Karpas-422 (cell line): ENCODE measurements at regions not wholly inside any gene's neighbourhood (a gene's known extent, or its start where the extent isn't known, plus 50 kb on each side); places are given as distances from the start of the nearest gene placed in this dataset.
"Not testable (repeated sequence)": the region's sequence is repeated elsewhere in the genome, so short reads cannot be mapped to it uniquely, and the experiment has no call there.

Source experiments
- DNase-seq: peaks from one replicate; pipeline ENCODE4 v3.0.0-alpha.2; 2015
- H2AFZ ChIP-seq: fragments of 200-600 bp; sonication (generic); 2 replicates; pipeline ENCODE4 v1.6.1; 2014; ENCODE audit warnings: antibody characterized with exemption, low read length, mixed read lengths
- H3K27ac ChIP-seq: fragments of 200-600 bp; sonication (generic); 2 replicates; pipeline ENCODE4 v1.5.1; 2014; ENCODE audit warnings: mild to moderate bottlenecking, low read length, moderate library complexity
- H3K27me3 ChIP-seq: fragments of 200-600 bp; sonication (generic); 2 replicates; pipeline ENCODE4 v1.6.1; 2014; ENCODE audit warnings: low read length, mixed read lengths
- H3K36me3 ChIP-seq: fragments of 200-600 bp; sonication (generic); 2 replicates; pipeline ENCODE4 v1.6.1; 2014; ENCODE audit warnings: low read length, mixed read lengths; ENCODE audit not compliant: insufficient read depth
- H3K4me1 ChIP-seq: fragments of 200-600 bp; sonication (generic); 2 replicates; pipeline ENCODE4 v1.6.1; 2014; ENCODE audit warnings: mild to moderate bottlenecking, low read length, mixed read lengths
- H3K4me2 ChIP-seq: fragments of 200-600 bp; sonication (generic); 2 replicates; pipeline ENCODE4 v1.6.1; 2014; ENCODE audit warnings: low read length, low read depth, mild to moderate bottlenecking; ENCODE audit not compliant: poor library complexity, severe bottlenecking
- H3K4me3 ChIP-seq: fragments of 200-600 bp; sonication (generic); 2 replicates; pipeline ENCODE4 v1.5.1; 2014; ENCODE audit warnings: mild to moderate bottlenecking, antibody characterized with exemption, low read length, mixed read lengths
- H3K79me2 ChIP-seq: fragments of 200-600 bp; sonication (generic); 2 replicates; pipeline ENCODE4 v1.6.1; 2014; ENCODE audit warnings: mild to moderate bottlenecking, low read length, mixed read lengths
- H3K9ac ChIP-seq: fragments of 200-600 bp; sonication (generic); 2 replicates; pipeline ENCODE4 v1.6.0; 2014; ENCODE audit warnings: low read length
- H3K9me2 ChIP-seq: fragments of 200-600 bp; sonication (generic), shearing (Covaris generic); replicated peaks from 2 replicates; pipeline ENCODE4 v1.6.0; 2014; ENCODE audit warnings: mild to moderate bottlenecking, low read length, moderate library complexity; ENCODE audit not compliant: insufficient read depth
- H3K9me3 ChIP-seq: fragments of 300-700, 200-600 bp; sonication (generic); 2 replicates; pipeline ENCODE4 v1.6.1; 2014; ENCODE audit warnings: low read length, mixed read lengths
- H4K20me1 ChIP-seq: fragments of 200-600 bp; sonication (generic); 2 replicates; pipeline ENCODE4 v1.6.1; 2014; ENCODE audit warnings: mild to moderate bottlenecking, antibody characterized with exemption, low read length, low read depth; ENCODE audit not compliant: insufficient read depth

DNA sequence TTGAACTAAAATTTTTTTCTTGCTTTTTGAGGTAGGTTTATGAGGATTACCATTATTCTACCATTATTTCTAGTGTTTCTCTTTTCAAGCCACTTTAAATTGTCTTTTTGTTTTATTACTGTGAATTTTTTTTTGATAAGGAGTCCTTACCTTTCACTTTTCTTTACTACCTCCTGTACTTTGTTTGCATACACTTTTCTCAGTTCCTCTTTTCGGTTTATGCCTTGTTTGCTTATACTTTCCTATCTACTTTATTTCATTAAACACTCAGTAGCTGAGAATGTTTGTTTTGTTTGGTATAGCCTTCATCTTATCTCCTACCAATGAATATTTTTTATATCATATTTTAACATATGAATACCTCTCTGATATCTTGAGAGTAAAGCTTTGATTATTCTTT lies 147.9 kb downstream of the TFAP2B start:
- Histone ChIP-seq H3K4me2 (no peak overlapping the region), H3K9me3 (peaks cover 3% of the 10 kb centered on the region), H3K9ac (no peak overlapping the region), H4K20me1 (no peaks in the 10 kb centered on the region), H3K9me2 (no peaks in the 10 kb centered on the region), H3K4me1 (no peaks in the 10 kb centered on the region), H3K79me2 (no peaks in the 10 kb centered on the region), H2AFZ (no peak overlapping the region), H3K27me3 (no peaks in the 10 kb centered on the region), H3K4me3 (no peak overlapping the region), H3K36me3 (no peaks in the 10 kb centered on the region), H3K27ac (no peak overlapping the region)
- DNase-seq, result no peak

DNA sequence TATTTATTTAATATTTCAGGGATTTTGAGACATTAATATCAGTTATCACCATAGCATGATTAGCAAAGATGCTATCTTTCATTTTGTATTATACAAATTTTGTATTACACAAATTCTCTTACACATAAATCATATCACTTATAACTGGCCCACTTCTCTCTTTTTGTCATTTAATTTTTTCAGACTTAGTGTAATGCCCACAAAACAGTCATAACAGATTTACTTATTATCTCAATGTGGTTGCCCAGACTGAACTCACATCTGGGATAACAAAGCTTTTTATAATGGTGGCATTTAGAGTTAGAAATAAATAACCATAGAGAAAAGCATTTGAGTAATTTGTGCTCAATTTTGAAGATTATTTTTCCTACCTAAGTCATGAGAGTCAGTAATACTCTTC lies 148.3 kb downstream of the TFAP2B start:
- no peaks in the 10 kb centered on the region for H3K79me2 ChIP-seq
- H3K9me2 ChIP-seq, result no peaks in the 10 kb centered on the region
- H4K20me1 ChIP-seq, result no peaks in the 10 kb centered on the region
- no peak for DNase-seq
- no peak overlapping the region for H3K4me3 ChIP-seq
- no peak overlapping the region for H3K4me2 ChIP-seq
- no peak overlapping the region for H3K9ac ChIP-seq
- H3K4me1 ChIP-seq, result no peaks in the 10 kb centered on the region
- no peak overlapping the region for H3K27ac ChIP-seq
- H3K27me3 ChIP-seq, result no peaks in the 10 kb centered on the region
- H2AFZ ChIP-seq, result no peak overlapping the region
- H3K9me3 ChIP-seq, result peaks cover 3% of the 10 kb centered on the region
- H3K36me3 ChIP-seq, result no peaks in the 10 kb centered on the region

DNA sequence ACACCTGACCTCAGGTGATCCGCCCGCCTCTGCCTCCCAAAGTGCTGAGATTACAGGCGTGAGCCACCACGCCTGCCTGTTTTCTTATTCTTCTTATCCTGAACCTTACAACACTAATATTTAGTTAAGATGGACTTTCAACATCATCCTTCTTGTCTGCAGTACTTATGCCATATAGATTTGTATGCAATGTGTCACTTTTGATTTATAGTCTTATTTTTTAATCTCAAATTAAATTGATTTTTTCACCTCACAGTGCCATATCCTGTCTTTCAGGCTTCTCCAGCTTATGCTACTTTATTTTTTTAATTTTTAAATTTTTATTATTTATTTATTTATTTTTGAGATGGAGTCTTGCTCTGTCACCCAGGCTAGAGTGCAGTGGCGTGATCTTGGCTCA lies 149.6 kb downstream of the TFAP2B start:
- not testable (repeated sequence) for H3K36me3 ChIP-seq, DNase-seq, H3K4me2 ChIP-seq, H4K20me1 ChIP-seq, H3K9me3 ChIP-seq, H3K9ac ChIP-seq, H3K4me1 ChIP-seq, H2AFZ ChIP-seq, H3K27ac ChIP-seq, H3K79me2 ChIP-seq, H3K27me3 ChIP-seq, H3K9me2 ChIP-seq, H3K4me3 ChIP-seq

DNA sequence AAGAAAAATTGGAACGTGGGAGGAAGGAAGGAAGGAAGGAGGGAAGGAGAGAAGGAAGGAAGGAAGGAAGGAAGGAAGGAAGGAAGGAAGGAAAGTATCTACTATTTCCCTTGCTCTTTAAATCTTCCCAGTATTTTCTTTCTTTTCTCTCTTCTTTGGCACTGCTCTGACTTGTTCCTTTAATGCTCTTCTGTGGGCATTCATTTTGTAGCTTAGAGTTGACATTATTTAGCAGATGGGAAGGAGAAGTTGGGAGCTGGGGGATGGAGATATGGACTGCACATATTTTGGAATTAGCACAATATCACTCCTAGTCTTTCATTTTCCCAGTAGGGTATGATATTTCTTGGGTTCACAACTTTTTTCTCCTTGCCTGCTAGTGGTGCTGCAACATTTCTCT lies 152.2 kb downstream of the TFAP2B start:
- Histone ChIP-seq H3K9ac (no peak overlapping the region), H4K20me1 (no peaks in the 10 kb centered on the region), H3K9me3 (no peaks in the 10 kb centered on the region; the same call in 1 of the 2 replicates), H2AFZ (no peak overlapping the region), H3K79me2 (no peaks in the 10 kb centered on the region), H3K27me3 (no peaks in the 10 kb centered on the region), H3K4me2 (no peak overlapping the region), H3K4me3 (no peak overlapping the region), H3K9me2 (no peaks in the 10 kb centered on the region), H3K27ac (no peak overlapping the region), H3K4me1 (no peaks in the 10 kb centered on the region), H3K36me3 (no peaks in the 10 kb centered on the region)
- DNase-seq, result no peak

DNA sequence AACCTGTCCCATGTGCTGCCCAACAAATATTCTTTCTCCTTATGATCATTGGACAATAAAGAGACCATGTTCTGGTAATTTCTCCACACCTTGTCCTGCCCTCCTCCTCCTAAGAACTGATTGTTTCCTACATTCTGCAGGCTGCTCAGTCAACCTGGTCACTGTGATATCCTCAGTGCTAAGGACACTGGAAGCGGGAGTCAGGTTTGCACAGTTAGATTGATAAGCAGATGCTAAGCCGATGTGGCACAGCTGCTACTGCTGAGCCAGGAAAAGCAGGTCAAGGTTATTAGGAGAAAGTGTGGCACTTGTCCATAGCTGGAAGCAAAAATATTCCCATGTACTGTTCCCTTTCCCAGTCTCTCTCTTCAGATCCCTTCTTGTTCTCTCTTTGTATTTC lies 154.8 kb downstream of the TFAP2B start:
- no peak overlapping the region for H2AFZ ChIP-seq
- H3K9ac ChIP-seq, result no peak overlapping the region
- H3K9me3 ChIP-seq, result peaks cover 4% of the 10 kb centered on the region
- H3K4me2 ChIP-seq, result no peak overlapping the region
- no peak overlapping the region for H3K4me3 ChIP-seq
- no peaks in the 10 kb centered on the region for H4K20me1 ChIP-seq
- no peaks in the 10 kb centered on the region for H3K9me2 ChIP-seq
- DNase-seq, result no peak
- no peaks in the 10 kb centered on the region for H3K4me1 ChIP-seq
- H3K27me3 ChIP-seq, result no peaks in the 10 kb centered on the region
- H3K36me3 ChIP-seq, result no peaks in the 10 kb centered on the region
- H3K79me2 ChIP-seq, result no peaks in the 10 kb centered on the region
- H3K27ac ChIP-seq, result no peak overlapping the region

DNA sequence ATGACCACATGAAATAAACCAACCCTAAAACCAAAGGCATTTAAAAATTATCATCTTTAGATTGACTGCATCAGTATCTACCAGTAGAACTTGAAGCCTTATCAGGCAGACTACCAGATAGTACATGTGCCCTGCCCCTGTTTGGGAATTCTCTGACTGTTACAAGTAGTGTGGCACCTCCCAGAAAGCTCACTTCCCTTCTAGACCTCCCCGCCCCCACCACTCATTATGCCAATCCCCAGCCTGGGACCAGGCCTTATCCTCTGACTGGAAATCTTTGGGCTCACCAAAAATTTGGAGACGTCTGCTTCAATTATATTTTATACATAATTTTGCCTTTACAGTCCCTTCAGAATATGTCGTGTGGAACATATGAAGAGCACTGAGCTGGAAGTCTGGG lies 155.6 kb downstream of the TFAP2B start:
- H3K36me3 ChIP-seq, result no peaks in the 10 kb centered on the region

DNA sequence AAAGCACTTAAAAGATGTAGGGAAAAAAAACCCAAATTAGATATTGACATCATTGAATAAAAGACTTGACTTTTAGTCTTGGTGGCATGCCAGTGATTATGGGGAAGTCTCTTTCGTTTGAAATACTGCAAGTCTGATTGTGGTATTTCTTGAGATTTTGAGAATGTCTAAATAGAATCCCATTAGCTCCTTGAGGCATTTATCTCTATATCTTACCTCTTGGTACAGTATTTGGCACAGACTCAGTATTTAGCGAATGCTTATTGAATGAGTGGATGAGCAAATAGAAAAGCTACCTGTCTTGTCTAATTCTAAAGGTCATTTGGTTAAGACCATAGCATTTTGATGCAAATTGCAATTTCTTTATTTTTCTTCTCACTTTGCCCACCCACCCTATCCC lies 156.5 kb downstream of the TFAP2B start:
- H3K27me3 ChIP-seq, result no peaks in the 10 kb centered on the region
- H3K4me3 ChIP-seq, result no peak overlapping the region
- DNase-seq, result no peak
- H2AFZ ChIP-seq, result no peak overlapping the region
- no peaks in the 10 kb centered on the region for H3K79me2 ChIP-seq
- peaks cover 4% of the 10 kb centered on the region for H3K9me3 ChIP-seq
- no peak overlapping the region for H3K4me2 ChIP-seq
- H3K9me2 ChIP-seq, result no peaks in the 10 kb centered on the region
- H3K4me1 ChIP-seq, result no peaks in the 10 kb centered on the region
- no peaks in the 10 kb centered on the region for H3K36me3 ChIP-seq
- no peak overlapping the region for H3K9ac ChIP-seq
- H4K20me1 ChIP-seq, result no peaks in the 10 kb centered on the region
- no peak overlapping the region for H3K27ac ChIP-seq

More for the DNA sequence above, 155.6 kb downstream of the TFAP2B start:
- no peak for DNase-seq
- Histone ChIP-seq H3K9me3 (peaks cover 4% of the 10 kb centered on the region), H4K20me1 (no peaks in the 10 kb centered on the region), H3K9me2 (no peaks in the 10 kb centered on the region), H2AFZ (no peak overlapping the region), H3K27me3 (no peaks in the 10 kb centered on the region), H3K9ac (no peak overlapping the region), H3K4me3 (no peak overlapping the region), H3K27ac (no peak overlapping the region), H3K79me2 (no peaks in the 10 kb centered on the region), H3K4me2 (no peak overlapping the region), H3K4me1 (no peaks in the 10 kb centered on the region)

DNA sequence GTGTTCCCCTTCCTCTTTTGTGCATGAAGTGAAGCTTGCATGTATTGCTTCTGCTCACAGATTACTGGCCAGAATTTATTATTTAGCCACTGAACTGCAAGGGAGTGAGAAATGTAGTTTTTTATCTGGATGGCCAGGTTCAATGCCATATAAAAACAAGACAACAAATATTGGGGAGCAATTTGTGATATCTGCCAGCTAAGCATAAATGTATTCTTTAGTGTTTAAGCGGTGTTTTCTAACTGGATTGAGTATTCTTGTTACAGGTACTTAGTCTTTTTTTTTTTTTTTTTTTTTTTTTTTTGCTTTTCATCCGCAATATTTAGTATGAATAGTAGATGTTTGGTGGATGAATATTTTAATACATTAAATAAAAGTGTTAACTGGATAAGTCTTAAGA lies 158.2 kb downstream of the TFAP2B start:
- DNase-seq, result no peak
- Histone ChIP-seq H3K4me1 (no peaks in the 10 kb centered on the region), H3K9ac (no peak overlapping the region), H4K20me1 (no peaks in the 10 kb centered on the region), H3K9me2 (no peaks in the 10 kb centered on the region), H3K79me2 (no peaks in the 10 kb centered on the region), H3K4me3 (no peak overlapping the region), H3K27ac (no peak overlapping the region), H3K4me2 (no peak overlapping the region), H3K9me3 (peaks cover 4% of the 10 kb centered on the region), H3K27me3 (no peaks in the 10 kb centered on the region), H3K36me3 (no peaks in the 10 kb centered on the region), H2AFZ (no peak overlapping the region)

DNA sequence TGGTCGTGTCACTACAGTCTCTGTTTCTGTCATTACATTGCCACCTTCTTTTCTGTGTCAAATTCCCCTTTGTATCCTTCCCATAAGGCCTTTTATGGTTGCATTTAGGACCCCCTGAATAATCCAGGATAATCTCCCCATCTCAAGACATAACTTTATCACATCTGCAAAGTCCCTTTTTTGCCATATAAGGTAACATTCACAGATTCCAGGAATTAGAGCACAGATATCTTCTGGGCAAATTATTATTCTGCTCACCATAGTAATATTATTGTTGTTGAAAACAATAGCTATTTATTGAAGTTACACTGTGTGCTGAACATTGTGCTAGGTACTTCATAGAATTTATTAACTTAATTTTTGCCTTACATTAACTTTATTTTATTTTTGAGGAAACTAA lies 159.1 kb downstream of the TFAP2B start:
- no peak overlapping the region for H2AFZ ChIP-seq
- no peak overlapping the region for H3K4me2 ChIP-seq
- peaks cover 4% of the 10 kb centered on the region for H3K9me3 ChIP-seq
- H4K20me1 ChIP-seq, result no peaks in the 10 kb centered on the region
- H3K9ac ChIP-seq, result no peak overlapping the region
- no peak overlapping the region for H3K27ac ChIP-seq
- H3K36me3 ChIP-seq, result no peaks in the 10 kb centered on the region
- no peak overlapping the region for H3K4me3 ChIP-seq
- no peak for DNase-seq
- H3K9me2 ChIP-seq, result no peaks in the 10 kb centered on the region
- no peaks in the 10 kb centered on the region for H3K79me2 ChIP-seq
- H3K27me3 ChIP-seq, result no peaks in the 10 kb centered on the region
- no peaks in the 10 kb centered on the region for H3K4me1 ChIP-seq
